Hepatocyte (in vitro differentiated cells): ENCODE measurements at regions not wholly inside any gene's neighbourhood (a gene's known extent, or its start where the extent isn't known, plus 50 kb on each side); places are given as distances from the start of the nearest gene placed in this dataset.

Experiments
- CTCF ChIP-seq: fragments of 200-600 bp; sonication (generic); IDR thresholded peaks from 2 replicates; pipeline ENCODE4 v1.5.1; 2016; ENCODE audit warnings: antibody characterized with exemption, mild to moderate bottlenecking; ENCODE audit not compliant: poor library complexity
- EZH2 ChIP-seq: fragments of 200-600 bp; sonication (generic); IDR thresholded peaks from 2 replicates; pipeline ENCODE4 v1.6.1; 2016; ENCODE audit warnings: antibody characterized with exemption, mild to moderate bottlenecking, borderline replicate concordance

GRCh38 chr7:32400676-32401075 is 89.5 kb downstream of the LSM5 start:
- TF ChIP-seq CTCF (no peak), EZH2 (no peak)
